Thymus (tissue), 11 donors: ENCODE measurements at regions not wholly inside any gene's neighbourhood (a gene's known extent, or its start where the extent isn't known, plus 50 kb on each side); places are given as distances from the start of the nearest gene placed in this dataset.

Experiments used
- DNase-seq, 9 donors: peaks; one replicate each; pipeline ENCODE4 v3.0.0-alpha.2; 2013; ENCODE audit warnings: low spot score in 9 of 9, low read depth in 6 of 9, missing footprints in 1 of 9
- H3K27ac ChIP-seq, 2 donors: one replicate each; pipeline ENCODE4 v1.5.1; 2013; ENCODE audit warnings: control low read depth in 1 of 2, low read depth in 1 of 2, low read length in 1 of 2, mild to moderate bottlenecking in 1 of 2, moderate library complexity in 1 of 2
- H3K27me3 ChIP-seq, 2 donors: one replicate each; pipeline ENCODE4 v1.5.1; 2013; ENCODE audit warnings: low read length in 1 of 2; ENCODE audit not compliant: control insufficient read depth in 2 of 2, insufficient read depth in 1 of 2
- H3K36me3 ChIP-seq, 2 donors: one replicate each; pipeline ENCODE4 v1.5.1; 2013; ENCODE audit warnings: low read length in 1 of 2, mild to moderate bottlenecking in 1 of 2, moderate library complexity in 1 of 2; ENCODE audit not compliant: control insufficient read depth in 2 of 2, insufficient read depth in 2 of 2
- H3K4me1 ChIP-seq, 2 donors: one replicate each; pipeline ENCODE4 v1.5.1; 2013; ENCODE audit warnings: low read length in 2 of 2; ENCODE audit not compliant: control insufficient read depth in 2 of 2, insufficient read depth in 2 of 2
- H3K4me3 ChIP-seq, 2 donors: one replicate each; pipeline ENCODE4 v1.5.1; 2013; ENCODE audit warnings: low read length in 2 of 2, control low read depth in 1 of 2, mild to moderate bottlenecking in 1 of 2
- H3K9me3 ChIP-seq, 2 donors: one replicate each; pipeline ENCODE4 v1.5.1; 2013; ENCODE audit warnings: low read length in 1 of 2, mild to moderate bottlenecking in 1 of 2; ENCODE audit not compliant: control insufficient read depth in 2 of 2, insufficient read depth in 1 of 2
- WGBS: extraction: QIAGEN DNeasy Blood & Tissue Kit; methylation state at CpG from one replicate; pipeline ENCODE4 v1.1.7; 2013; 5-methylcytosine and 5-hydroxymethylcytosine counted together
- donor health status: healthy.

DNA sequence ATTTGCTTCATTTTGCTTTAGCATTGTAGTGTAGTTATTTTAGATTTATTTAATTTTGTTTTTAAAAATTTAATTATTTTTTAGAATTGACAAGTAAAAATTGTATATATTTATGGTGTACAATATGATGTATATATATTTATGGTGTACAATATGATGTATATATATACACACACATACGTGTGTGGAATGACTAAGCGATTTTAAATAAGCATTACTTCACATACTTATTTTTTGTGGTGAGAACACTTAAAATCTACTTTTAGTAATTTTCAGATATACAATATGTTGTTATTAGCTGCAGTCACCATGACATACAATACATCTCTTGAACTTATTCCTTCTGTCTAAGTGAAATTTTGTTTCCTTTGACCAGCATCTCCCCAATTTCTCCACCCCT, 172.9 kb downstream of the SPRY1 start:
- H3K27ac ChIP-seq, result no peak overlapping the region
- H3K4me1 ChIP-seq, result no peaks in the 10 kb centered on the region
- 92% methylated on average over 2 of the region's 2 CpGs for WGBS
- H3K36me3 ChIP-seq, result no peaks in the 10 kb centered on the region
- no peak overlapping the region for H3K4me3 ChIP-seq
- H3K27me3 ChIP-seq, result no peaks in the 10 kb centered on the region
- no peaks in the 10 kb centered on the region for H3K9me3 ChIP-seq
- DNase-seq, result no peak

GRCh38 chr4:123573866-123574508, 177.4 kb downstream of the SPRY1 start:
- no peak for DNase-seq
- H3K36me3 ChIP-seq, result no peaks in the 10 kb centered on the region
- no peak overlapping the region for H3K27ac ChIP-seq
- no peaks in the 10 kb centered on the region for H3K4me1 ChIP-seq
- 97% methylated on average over 8 of the region's 8 CpGs for WGBS
- H3K9me3 ChIP-seq, result no peaks in the 10 kb centered on the region
- H3K4me3 ChIP-seq, result no peak overlapping the region
- no peaks in the 10 kb centered on the region for H3K27me3 ChIP-seq

DNA sequence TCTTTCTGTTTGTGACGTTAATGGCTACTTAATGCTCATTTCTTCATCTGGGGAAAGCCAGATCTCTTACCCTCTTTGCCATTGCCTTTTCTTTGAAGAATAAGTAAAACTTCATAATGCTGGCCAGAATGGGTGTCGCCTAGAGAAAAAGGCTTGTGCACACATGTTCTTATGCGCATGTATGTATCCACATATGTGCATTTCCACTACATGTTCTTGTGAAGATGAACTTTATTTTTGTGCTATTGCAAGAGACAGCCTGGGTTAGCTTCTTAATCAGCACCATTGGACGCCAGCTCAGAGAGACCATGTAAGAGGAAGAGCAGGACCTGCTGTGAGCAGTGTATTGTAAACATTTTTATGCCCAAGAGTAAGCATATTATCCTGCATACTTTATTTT, 178.7 kb downstream of the SPRY1 start:
- no peaks in the 10 kb centered on the region for H3K4me1 ChIP-seq
- H3K27ac ChIP-seq, result no peak overlapping the region
- H3K27me3 ChIP-seq, result no peaks in the 10 kb centered on the region
- no peaks in the 10 kb centered on the region for H3K36me3 ChIP-seq
- 99% methylated on average over 4 of the region's 4 CpGs for WGBS
- DNase-seq, result no peak
- H3K4me3 ChIP-seq, result no peak overlapping the region
- H3K9me3 ChIP-seq, result no peaks in the 10 kb centered on the region

DNA sequence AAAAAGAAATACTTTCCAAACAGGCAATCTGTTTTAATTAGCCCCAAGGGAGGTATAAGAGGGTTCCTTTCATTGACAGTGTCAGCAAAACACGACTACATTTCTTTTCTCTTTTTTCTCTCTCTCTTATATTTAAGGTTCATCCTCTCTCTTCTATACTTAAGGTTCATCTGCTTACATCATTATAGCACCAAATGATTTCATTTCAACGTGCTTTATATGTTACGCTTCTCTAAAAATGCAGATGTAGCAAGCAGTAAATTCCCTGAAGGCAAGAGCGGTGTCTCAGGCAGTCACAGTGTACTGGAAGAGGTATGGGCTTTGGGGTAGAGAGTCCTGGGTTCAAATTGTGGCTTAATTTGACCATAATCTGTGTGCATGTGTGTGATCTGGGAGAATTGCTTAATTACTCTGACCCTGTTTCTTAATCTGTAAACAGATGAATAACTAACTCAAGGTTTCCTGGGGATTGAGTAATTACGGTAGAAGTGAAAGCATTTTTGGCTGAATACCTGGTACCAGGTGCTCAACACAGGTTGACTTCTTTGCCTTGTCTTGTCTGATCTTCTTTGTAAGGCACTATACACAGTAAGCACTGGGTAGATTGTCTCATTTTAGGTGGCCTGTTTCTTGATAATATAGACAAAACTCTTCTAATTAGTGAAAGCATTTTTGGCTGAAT, 180.8 kb downstream of the SPRY1 start:
- H3K4me1 ChIP-seq, result no peaks in the 10 kb centered on the region
- H3K27me3 ChIP-seq, result no peaks in the 10 kb centered on the region
- 93% methylated on average over 5 of the region's 5 CpGs for WGBS
- DNase-seq, result no peak
- H3K9me3 ChIP-seq, result peaks cover 0 to 8% of the 10 kb centered on the region in 2 donors
- no peak overlapping the region for H3K4me3 ChIP-seq
- H3K36me3 ChIP-seq, result no peaks in the 10 kb centered on the region
- H3K27ac ChIP-seq, result no peak overlapping the region

GRCh38 chr4:123578276-123579029, 181.9 kb downstream of the SPRY1 start:
- H3K4me1 ChIP-seq, result no peaks in the 10 kb centered on the region
- H3K27me3 ChIP-seq, result no peaks in the 10 kb centered on the region
- H3K4me3 ChIP-seq, result no peak overlapping the region
- no peak overlapping the region for H3K27ac ChIP-seq
- 94% methylated on average over 3 of the region's 3 CpGs for WGBS
- no peaks in the 10 kb centered on the region for H3K36me3 ChIP-seq
- DNase-seq, result no peak
- peaks cover 0 to 8% of the 10 kb centered on the region in 2 donors for H3K9me3 ChIP-seq

GRCh38 chr4:123579961-123580360, 183.4 kb downstream of the SPRY1 start:
- H3K27ac ChIP-seq, result no peak overlapping the region
- over 99% methylated on average over 2 of the region's 2 CpGs for WGBS
- peaks cover 0 to 8% of the 10 kb centered on the region in 2 donors for H3K9me3 ChIP-seq
- no peak for DNase-seq
- no peaks in the 10 kb centered on the region for H3K4me1 ChIP-seq
- no peak overlapping the region for H3K4me3 ChIP-seq
- no peaks in the 10 kb centered on the region for H3K27me3 ChIP-seq
- no peaks in the 10 kb centered on the region for H3K36me3 ChIP-seq

- no peak for DNase-seq
- Histone ChIP-seq H3K4me3 (no peak overlapping the region), H3K9me3 (peaks cover 0 to 8% of the 10 kb centered on the region in 2 donors), H3K36me3 (no peaks in the 10 kb centered on the region), H3K4me1 (no peaks in the 10 kb centered on the region), H3K27ac (no peak overlapping the region), H3K27me3 (no peaks in the 10 kb centered on the region)
- 98% methylated on average over 8 of the region's 8 CpGs for WGBS
Observed at GRCh38 chr4:123580981-123581664, 184.5 kb downstream of the SPRY1 start.

- no peaks in the 10 kb centered on the region for H3K36me3 ChIP-seq
- no peak overlapping the region for H3K27ac ChIP-seq
- no peaks in the 10 kb centered on the region for H3K27me3 ChIP-seq
- 99% methylated on average over 3 of the region's 3 CpGs for WGBS
- no peaks in the 10 kb centered on the region for H3K4me1 ChIP-seq
- no peak overlapping the region for H3K4me3 ChIP-seq
- DNase-seq, result no peak
- peaks cover 0 to 8% of the 10 kb centered on the region in 2 donors for H3K9me3 ChIP-seq
Observed at GRCh38 chr4:123581802-123582201, 185.2 kb downstream of the SPRY1 start.

- H3K4me1 ChIP-seq, result no peaks in the 10 kb centered on the region
- 96% methylated on average over 2 of the region's 2 CpGs for WGBS
- peaks cover 0 to 8% of the 10 kb centered on the region in 2 donors for H3K9me3 ChIP-seq
- no peak overlapping the region for H3K4me3 ChIP-seq
- H3K27me3 ChIP-seq, result no peaks in the 10 kb centered on the region
- DNase-seq, result no peak
- no peak overlapping the region for H3K27ac ChIP-seq
- H3K36me3 ChIP-seq, result no peaks in the 10 kb centered on the region
Observed at GRCh38 chr4:123583043-123583442, 186.4 kb downstream of the SPRY1 start.
